ENCODE measurements at regions not wholly inside any gene's neighbourhood (a gene's known extent, or its start where the extent isn't known, plus 50 kb on each side); places are given as distances from the start of the nearest gene placed in this dataset.
A peak's percentile ranks its signal among the peaks of the same experiment; 100 is the strongest.
"Not testable (repeated sequence)": the region's sequence is repeated elsewhere in the genome, so short reads cannot be mapped to it uniquely, and the experiment has no call there.

- CTCF ChIA-PET; POLR2A ChIA-PET; DNase-seq (ENCODE audit: extremely low spot score): not testable (repeated sequence)
These were observed 61.2 kb upstream of the MINDY3 start for GRCh38 chr10:15921423-15921945.

GRCh38 chr10:15931376-15931775, 71.1 kb upstream of the MINDY3 start:
- POLR2A ChIA-PET = no interaction called here
- DNase-seq (ENCODE audit: extremely low spot score) = no peak
- TF ChIP-seq CTBP1 (IDR thresholded peaks at IDR 0.05; ENCODE audit: borderline replicate concordance) (no peak), BHLHE40 (IDR thresholded peaks at IDR 0.05; ENCODE audit: borderline replicate concordance) (no peak), FOXA1 (IDR thresholded peaks at IDR 0.05) (no peak), PKNOX1 (IDR thresholded peaks at IDR 0.05) (no peak), L3MBTL2 (conservative IDR thresholded peaks at IDR 0.05) (no peak), TARDBP (IDR thresholded peaks at IDR 0.05) (no peak), NFRKB (IDR thresholded peaks at IDR 0.05) (no peak), ARNT (IDR thresholded peaks at IDR 0.05) (no peak)
- CTCF ChIA-PET = no interaction called here

- CTCF ChIA-PET; DNase-seq (ENCODE audit: extremely low spot score); POLR2A ChIA-PET: not testable (repeated sequence)
These were observed 79.2 kb upstream of the MINDY3 start for GRCh38 chr10:15939543-15939942.

- no peak for TF ChIP-seq CTBP1 (IDR thresholded peaks at IDR 0.05; ENCODE audit: borderline replicate concordance)
- TF ChIP-seq FOXK2 (IDR thresholded peaks at IDR 0.05) = no peak
- no peak for TF ChIP-seq SUZ12 (IDR thresholded peaks at IDR 0.05)
- no peak for TF ChIP-seq NFRKB (IDR thresholded peaks at IDR 0.05)
- no peak for TF ChIP-seq TARDBP (IDR thresholded peaks at IDR 0.05)
- TF ChIP-seq FOXM1 (IDR thresholded peaks at IDR 0.05; ENCODE audit: borderline replicate concordance) = no peak
- ChIA-PET CTCF (no interaction called here), POLR2A (no interaction called here)
- no peak for DNase-seq (ENCODE audit: extremely low spot score)
These were observed 83.1 kb upstream of the MINDY3 start for GRCh38 chr10:15943426-15943825.

- POLR2A ChIA-PET = no interaction called here
- CTCF ChIA-PET = no interaction called here
- no peak for DNase-seq (ENCODE audit: extremely low spot score)
- TF ChIP-seq FOXK2 (IDR thresholded peaks at IDR 0.05) (no peak), PKNOX1 (IDR thresholded peaks at IDR 0.05) (no peak), NFRKB (IDR thresholded peaks at IDR 0.05) (no peak), SUZ12 (IDR thresholded peaks at IDR 0.05) (no peak), LEF1 (IDR thresholded peaks at IDR 0.05; ENCODE audit: borderline replicate concordance) (no peak), BHLHE40 (IDR thresholded peaks at IDR 0.05; ENCODE audit: borderline replicate concordance) (no peak), TARDBP (IDR thresholded peaks at IDR 0.05) (no peak), SP1 (IDR thresholded peaks at IDR 0.05) (no peak), FOXM1 (IDR thresholded peaks at IDR 0.05; ENCODE audit: borderline replicate concordance) (no peak), HDGF (IDR thresholded peaks at IDR 0.05; ENCODE audit: borderline replicate concordance) (no peak), CTBP1 (IDR thresholded peaks at IDR 0.05; ENCODE audit: borderline replicate concordance) (no peak), ARNT (IDR thresholded peaks at IDR 0.05) (no peak), FOXA1 (IDR thresholded peaks at IDR 0.05) (no peak), ELF4 (IDR thresholded peaks at IDR 0.05) (no peak), ZNF384 (IDR thresholded peaks at IDR 0.05) (no peak), L3MBTL2 (conservative IDR thresholded peaks at IDR 0.05) (no peak)
These were observed 93.9 kb upstream of the MINDY3 start for GRCh38 chr10:15954188-15954587.

GRCh38 chr10:15960277-15960676, 100.0 kb upstream of the MINDY3 start:
- no peak for DNase-seq (ENCODE audit: extremely low spot score)
- CTCF ChIA-PET = no interaction called here
- no peak for TF ChIP-seq LEF1 (IDR thresholded peaks at IDR 0.05; ENCODE audit: borderline replicate concordance)
- TF ChIP-seq PKNOX1 (IDR thresholded peaks at IDR 0.05) = peak; percentile 39; the same call in 1 of the 2 replicates
- POLR2A ChIA-PET = no interaction called here

- DNase-seq (ENCODE audit: extremely low spot score); POLR2A ChIA-PET; CTCF ChIA-PET: not testable (repeated sequence)
These were observed 112.4 kb upstream of the MINDY3 start for GRCh38 chr10:15972736-15973135.

- TF ChIP-seq L3MBTL2 (conservative IDR thresholded peaks at IDR 0.05) = no peak
- peak; percentile 66 for TF ChIP-seq PKNOX1 (IDR thresholded peaks at IDR 0.05)
- TF ChIP-seq LEF1 (IDR thresholded peaks at IDR 0.05; ENCODE audit: borderline replicate concordance) = no peak
- TF ChIP-seq ZNF384 (IDR thresholded peaks at IDR 0.05) = no peak
- no peak for TF ChIP-seq SP1 (IDR thresholded peaks at IDR 0.05)
- TF ChIP-seq HDGF (IDR thresholded peaks at IDR 0.05; ENCODE audit: borderline replicate concordance) = no peak
- no peak for TF ChIP-seq FOXK2 (IDR thresholded peaks at IDR 0.05)
- no peak for TF ChIP-seq FOXM1 (IDR thresholded peaks at IDR 0.05; ENCODE audit: borderline replicate concordance)
- ChIA-PET POLR2A (no interaction called here), CTCF (no interaction called here)
- no peak for DNase-seq (ENCODE audit: extremely low spot score)
These were observed 125.4 kb upstream of the MINDY3 start for GRCh38 chr10:15985690-15986089.

All from HEK293T (cell line).